ENCODE measurements at regions not wholly inside any gene's neighbourhood (a gene's known extent, or its start where the extent isn't known, plus 50 kb on each side); places are given as distances from the start of the nearest gene placed in this dataset.

GRCh38 chr9:81145331-81145963, 543.9 kb downstream of the TLE1 start:
- Mint-ChIP-seq H3K36me3 (ENCODE audit: low read depth) (no peaks in the 10 kb centered on the region), H3K4me1 (ENCODE audit: low read depth) (no peaks in the 10 kb centered on the region), H3K27me3 (no peaks in the 10 kb centered on the region), H3K4me3 (no peak overlapping the region), H3K27ac (no peak overlapping the region), H3K9me3 (no peaks in the 10 kb centered on the region)
- ATAC-seq (ENCODE audit: poor library complexity) (no peak), DNase-seq (no peak)
- Histone ChIP-seq H3K27me3 (ENCODE audit: control insufficient read depth in 1 of 2, insufficient read depth in 2 of 2, low read length in 2 of 2) (no peaks in the 10 kb centered on the region), H3K9me3 (ENCODE audit: control insufficient read depth in 1 of 2, insufficient read depth in 1 of 2, low read length in 2 of 2) (peaks cover 0 to 5% of the 10 kb centered on the region in 2 experiments), H3K4me3 (ENCODE audit: low read length) (no peak overlapping the region), H3K27ac (ENCODE audit: low read depth in 1 of 2, low read length in 2 of 2) (no peak overlapping the region), H3K4me1 (ENCODE audit: insufficient read depth, low read length) (no peaks in the 10 kb centered on the region), H3K36me3 (ENCODE audit: insufficient read depth, low read length) (no peaks in the 10 kb centered on the region)
- CTCF ChIA-PET = no interaction called here
- POLR2A ChIA-PET = interaction anchor here (0.5 kb wide), 1 partner anchor 8 kb away, joined by 3 read pairs; no protein-coding TSS in a partner anchor
- intact Hi-C loops (cut with DNase I, micrococcal nuclease) = no loop called here
- no peak for TF ChIP-seq CTCF (IDR thresholded peaks at IDR 0.05)

GRCh38 chr9:81141961-81142360, 547.4 kb downstream of the TLE1 start:
- POLR2A ChIA-PET = no interaction called here
- CTCF ChIA-PET = no interaction called here
- ATAC-seq (ENCODE audit: poor library complexity) = no peak

GRCh38 chr9:81137976-81138568, 551.3 kb downstream of the TLE1 start:
- no peak for TF ChIP-seq CTCF (IDR thresholded peaks at IDR 0.05)
- Mint-ChIP-seq H3K27ac (no peak overlapping the region), H3K4me1 (ENCODE audit: low read depth) (no peaks in the 10 kb centered on the region), H3K4me3 (no peak overlapping the region), H3K36me3 (ENCODE audit: low read depth) (no peaks in the 10 kb centered on the region), H3K27me3 (no peaks in the 10 kb centered on the region), H3K9me3 (peaks cover 4% of the 10 kb centered on the region)
- H3K9me3 ChIP-seq (ENCODE audit: control insufficient read depth in 1 of 2, insufficient read depth in 1 of 2, low read length in 2 of 2) = peaks cover 0 to 5% of the 10 kb centered on the region in 2 experiments
- no peak for ATAC-seq (ENCODE audit: poor library complexity)
- DNase-seq = no peak
- H3K36me3 ChIP-seq (ENCODE audit: insufficient read depth, low read length) = no peaks in the 10 kb centered on the region
- H3K27ac ChIP-seq (ENCODE audit: low read depth in 1 of 2, low read length in 2 of 2) = no peak overlapping the region
- H3K27me3 ChIP-seq (ENCODE audit: control insufficient read depth in 1 of 2, insufficient read depth in 2 of 2, low read length in 2 of 2) = no peaks in the 10 kb centered on the region
- intact Hi-C loops (cut with DNase I, micrococcal nuclease) = no loop called here
- CTCF ChIA-PET = no interaction called here
- no peaks in the 10 kb centered on the region for H3K4me1 ChIP-seq (ENCODE audit: insufficient read depth, low read length)
- no peak overlapping the region for H3K4me3 ChIP-seq (ENCODE audit: low read length)
- POLR2A ChIA-PET = interaction anchor here (0.6 kb wide), 1 partner anchor 8 kb away, joined by 3 read pairs; no protein-coding TSS in a partner anchor

More at GRCh38 chr9:81141961-81142360, 547.4 kb downstream of the TLE1 start:
- Mint-ChIP-seq H3K4me1 (ENCODE audit: low read depth) (no peaks in the 10 kb centered on the region), H3K9me3 (no peaks in the 10 kb centered on the region), H3K4me3 (no peak overlapping the region), H3K27ac (no peak overlapping the region), H3K36me3 (ENCODE audit: low read depth) (no peaks in the 10 kb centered on the region), H3K27me3 (no peaks in the 10 kb centered on the region)
- Histone ChIP-seq H3K4me1 (ENCODE audit: insufficient read depth, low read length) (no peaks in the 10 kb centered on the region), H3K9me3 (ENCODE audit: control insufficient read depth in 1 of 2, insufficient read depth in 1 of 2, low read length in 2 of 2) (peaks cover 0 to 5% of the 10 kb centered on the region in 2 experiments), H3K36me3 (ENCODE audit: insufficient read depth, low read length) (no peaks in the 10 kb centered on the region), H3K27ac (ENCODE audit: low read depth in 1 of 2, low read length in 2 of 2) (no peak overlapping the region), H3K4me3 (ENCODE audit: low read length) (no peak overlapping the region), H3K27me3 (ENCODE audit: control insufficient read depth in 1 of 2, insufficient read depth in 2 of 2, low read length in 2 of 2) (no peaks in the 10 kb centered on the region)
- intact Hi-C loops (cut with DNase I, micrococcal nuclease) = no loop called here
- no peak for TF ChIP-seq CTCF (IDR thresholded peaks at IDR 0.05)
- DNase-seq = no peak

Measured in CD4-positive, alpha-beta T cell (primary cell).